Upper lobe of left lung (tissue), 6 donors: ENCODE measurements at regions not wholly inside any gene's neighbourhood (a gene's known extent, or its start where the extent isn't known, plus 50 kb on each side); places are given as distances from the start of the nearest gene placed in this dataset.

Experiments
- ATAC-seq, 2 donors: fragments of 200-7000 bp; cut with Tn5 transposase; one replicate each; pipeline ENCODE4 v1.9.1; 2022; ENCODE audit warnings: mild to moderate bottlenecking in 2 of 2, moderate library complexity in 2 of 2; ENCODE audit not compliant: low FRiP score in 2 of 2
- DNase-seq, 2 donors: peaks; one replicate each; pipeline ENCODE4 v3.0.0-alpha.2; 2019 to 2020
- H3K27ac ChIP-seq, 4 donors: fragments of 200-600 bp; sonication (generic); one replicate each; pipeline ENCODE4 v1.5.1; 2016 to 2019
- H3K27me3 ChIP-seq, 4 donors: fragments of 200-600 bp; sonication (generic); one replicate each; pipeline ENCODE4 v1.5.1; 2017 to 2019
- H3K36me3 ChIP-seq, 4 donors: fragments of 200-600 bp; sonication (generic); one replicate each; pipeline ENCODE4 v1.5.1; 2016 to 2019
- H3K4me1 ChIP-seq, 4 donors: fragments of 200-600 bp; sonication (generic); one replicate each; pipeline ENCODE4 v1.5.1; 2018 to 2019
- H3K4me3 ChIP-seq, 4 donors: fragments of 200-600 bp; sonication (generic); one replicate each; pipeline ENCODE4 v1.5.1; 2017 to 2019; ENCODE audit warnings: mild to moderate bottlenecking in 2 of 4, moderate library complexity in 1 of 4
- H3K9me3 ChIP-seq, 4 donors: fragments of 200-600 bp; sonication (generic); one replicate each; pipeline ENCODE4 v1.5.1; 2018 to 2019
- CTCF ChIP-seq, 6 experiments: fragments of 450-650 bp in 4 of 6; fragments of 200-600 bp in 2 of 6; sonication (generic) in 2 of 6; IDR thresholded peaks; one replicate each; pipeline ENCODE4 v1.5.1; 2016 to 2019; ENCODE audit warnings: antibody characterized with exemption in 6 of 6
- EP300 ChIP-seq, 4 donors: sonication (generic); formaldehyde crosslinking; IDR thresholded peaks; one replicate each; pipeline ENCODE4 v1.5.1; 2017; ENCODE audit warnings: antibody characterized with exemption in 4 of 4, control low read depth in 2 of 4
- POLR2A ChIP-seq, 4 donors: fragments of 450-650 bp; IDR thresholded peaks; one replicate each; pipeline ENCODE4 v1.5.1; 2016 to 2017; ENCODE audit warnings: antibody characterized with exemption in 4 of 4, mild to moderate bottlenecking in 2 of 4
- POLR2AphosphoS5 ChIP-seq, 2 donors: sonication (generic); formaldehyde crosslinking; IDR thresholded peaks; one replicate each; pipeline ENCODE4 v1.5.1; 2017; ENCODE audit warnings: antibody characterized with exemption in 2 of 2
- WGBS, 2 donors: methylation state at CpG; one replicate each; pipeline ENCODE4 v1.1.5; 2017 to 2018; 5-methylcytosine and 5-hydroxymethylcytosine counted together
- donor health status: DM: no; HTN: no; CAD: no; lungs with moderate emphysema.
- donor health status: DM: no; HTN: yes; CAD: no; lungs with severe emphysema.

- WGBS, 2 donors, result 76% methylated on average over 6 of the region's 6 CpGs
- H3K4me1 ChIP-seq, result no peaks in the 10 kb centered on the region
- H3K27ac ChIP-seq, result no peak overlapping the region
- peak in 1 of 2 donors; percentile 11 for DNase-seq
- no peaks in the 10 kb centered on the region for H3K27me3 ChIP-seq
- ATAC-seq, result no peak
- H3K36me3 ChIP-seq, result no peaks in the 10 kb centered on the region
- no peak overlapping the region for H3K4me3 ChIP-seq
- no peaks in the 10 kb centered on the region for H3K9me3 ChIP-seq
- TF ChIP-seq POLR2A (IDR thresholded peaks at IDR 0.05) (no peak), EP300 (IDR thresholded peaks at IDR 0.05) (no peak), CTCF (IDR thresholded peaks at IDR 0.05) (no peak), POLR2AphosphoS5 (IDR thresholded peaks at IDR 0.05) (no peak)
These were observed 154.4 kb downstream of the HNRNPD start for GRCh38 chr4:82219346-82219745.

GRCh38 chr4:82217986-82218715, 155.6 kb downstream of the HNRNPD start:
- no peak for TF ChIP-seq CTCF (IDR thresholded peaks at IDR 0.05)
- TF ChIP-seq POLR2A (IDR thresholded peaks at IDR 0.05), result no peak
- TF ChIP-seq EP300 (IDR thresholded peaks at IDR 0.05), result no peak
- no peak for TF ChIP-seq POLR2AphosphoS5 (IDR thresholded peaks at IDR 0.05)
- H3K36me3 ChIP-seq, result no peaks in the 10 kb centered on the region
- no peak for DNase-seq
- no peaks in the 10 kb centered on the region for H3K9me3 ChIP-seq
- ATAC-seq, result no peak
- no peak overlapping the region for H3K4me3 ChIP-seq
- no peaks in the 10 kb centered on the region for H3K4me1 ChIP-seq
- no peak overlapping the region for H3K27ac ChIP-seq
- H3K27me3 ChIP-seq, result no peaks in the 10 kb centered on the region
- WGBS, 2 donors, result 86 to 89% methylated on average over 3 of the region's 3 CpGs

- Histone ChIP-seq H3K36me3 (no peaks in the 10 kb centered on the region), H3K4me1 (no peaks in the 10 kb centered on the region), H3K4me3 (no peak overlapping the region), H3K27ac (no peak overlapping the region), H3K9me3 (no peaks in the 10 kb centered on the region), H3K27me3 (no peaks in the 10 kb centered on the region)
- DNase-seq, result peak in 1 of 2 donors; percentile 26
- WGBS, 2 donors, result 68 to 70% methylated on average over 2 of the region's 2 CpGs
- no peak for TF ChIP-seq CTCF (IDR thresholded peaks at IDR 0.05)
- TF ChIP-seq POLR2AphosphoS5 (IDR thresholded peaks at IDR 0.05), result no peak
- no peak for TF ChIP-seq EP300 (IDR thresholded peaks at IDR 0.05)
- TF ChIP-seq POLR2A (IDR thresholded peaks at IDR 0.05), result no peak
- no peak for ATAC-seq
These were observed 157.6 kb downstream of the HNRNPD start for GRCh38 chr4:82216219-82216618.

GRCh38 chr4:82215800-82216199, 158.0 kb downstream of the HNRNPD start:
- H3K9me3 ChIP-seq, result no peaks in the 10 kb centered on the region
- DNase-seq (no peak), ATAC-seq (no peak)
- TF ChIP-seq CTCF (IDR thresholded peaks at IDR 0.05), result no peak
- TF ChIP-seq POLR2AphosphoS5 (IDR thresholded peaks at IDR 0.05), result no peak
- no peak for TF ChIP-seq EP300 (IDR thresholded peaks at IDR 0.05)
- TF ChIP-seq POLR2A (IDR thresholded peaks at IDR 0.05), result no peak
- no peaks in the 10 kb centered on the region for H3K4me1 ChIP-seq
- no peak overlapping the region for H3K4me3 ChIP-seq
- no peaks in the 10 kb centered on the region for H3K36me3 ChIP-seq
- no peak overlapping the region for H3K27ac ChIP-seq
- H3K27me3 ChIP-seq, result no peaks in the 10 kb centered on the region

GRCh38 chr4:82215039-82215438, 158.8 kb downstream of the HNRNPD start:
- no peaks in the 10 kb centered on the region for H3K27me3 ChIP-seq
- ATAC-seq, result no peak
- 94 to 100% methylated on average over 1 of the region's 1 CpG for WGBS, 2 donors
- no peak for DNase-seq
- no peaks in the 10 kb centered on the region for H3K36me3 ChIP-seq
- no peaks in the 10 kb centered on the region for H3K4me1 ChIP-seq
- H3K9me3 ChIP-seq, result no peaks in the 10 kb centered on the region
- no peak overlapping the region for H3K27ac ChIP-seq
- TF ChIP-seq EP300 (IDR thresholded peaks at IDR 0.05) (no peak), CTCF (IDR thresholded peaks at IDR 0.05) (no peak), POLR2AphosphoS5 (IDR thresholded peaks at IDR 0.05) (no peak), POLR2A (IDR thresholded peaks at IDR 0.05) (no peak)
- H3K4me3 ChIP-seq, result no peak overlapping the region
